Astrocyte (in vitro differentiated cells and primary cell): ENCODE measurements at regions not wholly inside any gene's neighbourhood (a gene's known extent, or its start where the extent isn't known, plus 50 kb on each side); places are given as distances from the start of the nearest gene placed in this dataset.

Source experiments
- EZH2 ChIP-seq: IDR thresholded peaks from 2 replicates; pipeline ENCODE4 v1.6.1; 2012; ENCODE audit warnings: mild to moderate bottlenecking, low read length, inconsistent platforms; ENCODE audit not compliant: insufficient read depth
- TF ChIP-seq, protein P1 (sequence below): IDR thresholded peaks from 2 replicates; pipeline ENCODE4 v1.5.1; 2011; ENCODE audit warnings: low read depth, mild to moderate bottlenecking, inconsistent platforms, low read length, moderate library complexity; ENCODE audit not compliant: insufficient read depth

DNA sequence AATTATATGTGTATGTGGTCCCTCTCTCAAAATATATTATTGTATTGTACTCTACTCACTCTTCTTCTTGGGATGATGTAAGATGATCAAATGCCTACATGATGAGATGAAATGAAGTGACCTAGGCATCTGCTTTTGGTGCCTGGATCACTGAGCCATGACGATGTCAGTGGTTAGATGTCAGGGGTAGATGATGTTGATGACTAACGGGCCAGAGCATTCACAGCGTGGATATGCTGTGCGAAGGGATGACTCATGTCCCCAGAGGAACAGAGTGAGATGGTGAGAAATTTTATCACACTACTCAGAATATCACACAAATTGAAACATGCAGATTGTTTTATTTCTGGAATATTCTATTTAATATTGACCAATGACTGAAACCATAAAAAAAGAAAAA lies 233.9 kb upstream of the CADM2 start:
- TF ChIP-seq EZH2, result no peak
- TF ChIP-seq, protein P1, sequence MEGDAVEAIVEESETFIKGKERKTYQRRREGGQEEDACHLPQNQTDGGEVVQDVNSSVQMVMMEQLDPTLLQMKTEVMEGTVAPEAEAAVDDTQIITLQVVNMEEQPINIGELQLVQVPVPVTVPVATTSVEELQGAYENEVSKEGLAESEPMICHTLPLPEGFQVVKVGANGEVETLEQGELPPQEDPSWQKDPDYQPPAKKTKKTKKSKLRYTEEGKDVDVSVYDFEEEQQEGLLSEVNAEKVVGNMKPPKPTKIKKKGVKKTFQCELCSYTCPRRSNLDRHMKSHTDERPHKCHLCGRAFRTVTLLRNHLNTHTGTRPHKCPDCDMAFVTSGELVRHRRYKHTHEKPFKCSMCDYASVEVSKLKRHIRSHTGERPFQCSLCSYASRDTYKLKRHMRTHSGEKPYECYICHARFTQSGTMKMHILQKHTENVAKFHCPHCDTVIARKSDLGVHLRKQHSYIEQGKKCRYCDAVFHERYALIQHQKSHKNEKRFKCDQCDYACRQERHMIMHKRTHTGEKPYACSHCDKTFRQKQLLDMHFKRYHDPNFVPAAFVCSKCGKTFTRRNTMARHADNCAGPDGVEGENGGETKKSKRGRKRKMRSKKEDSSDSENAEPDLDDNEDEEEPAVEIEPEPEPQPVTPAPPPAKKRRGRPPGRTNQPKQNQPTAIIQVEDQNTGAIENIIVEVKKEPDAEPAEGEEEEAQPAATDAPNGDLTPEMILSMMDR, result no peak
